Activated CD4-positive, alpha-beta memory T cell treated with anti-CD3 and anti-CD28 coated beads, Interleukin-2, amount 10 ng/mL, durations not matched to agents 7 days and 5 days (primary cell): ENCODE measurements at regions not wholly inside any gene's neighbourhood (a gene's known extent, or its start where the extent isn't known, plus 50 kb on each side); places are given as distances from the start of the nearest gene placed in this dataset.
"Not testable (repeated sequence)": the region's sequence is repeated elsewhere in the genome, so short reads cannot be mapped to it uniquely, and the experiment has no call there.

Experiments used
- CTCF ChIA-PET: fragments of 350-600 bp; sonication (Branson Sonifier 250); formaldehyde crosslinking; loops from one replicate; lab custom pipeline; 2021; ENCODE audit warnings: antibody characterized with exemption, inconsistent platforms; lab: Charles Lee
- POLR2A ChIA-PET: fragments of 350-600 bp; sonication (Branson Sonifier 250); formaldehyde crosslinking; loops from one replicate; lab custom pipeline; 2021; ENCODE audit warnings: antibody characterized with exemption; lab: Charles Lee
- DNase-seq: peaks from one replicate; pipeline ENCODE4 v3.0.0-alpha.2; 2020
- H3K27ac Mint-ChIP-seq: one replicate; pipeline ENCODE4 v1.8.0; 2021; ENCODE audit warnings: mild to moderate bottlenecking, mixed read lengths
- H3K27me3 Mint-ChIP-seq: one replicate; pipeline ENCODE4 v1.8.0; 2021; ENCODE audit warnings: mixed read lengths
- H3K36me3 Mint-ChIP-seq: one replicate; pipeline ENCODE4 v1.8.0; 2021; ENCODE audit warnings: low read depth, mixed read lengths
- H3K4me1 Mint-ChIP-seq: one replicate; pipeline ENCODE4 v1.8.0; 2021; ENCODE audit warnings: mixed read lengths
- H3K4me3 Mint-ChIP-seq: one replicate; pipeline ENCODE4 v1.8.0; 2021; ENCODE audit warnings: mild to moderate bottlenecking, mixed read lengths
- H3K9me3 Mint-ChIP-seq: one replicate; pipeline ENCODE4 v1.8.0; 2021; ENCODE audit warnings: mixed read lengths

- H3K4me1 Mint-ChIP-seq, result no peaks in the 10 kb centered on the region
- CTCF ChIA-PET, result no interaction called here
- POLR2A ChIA-PET, result no interaction called here
- H3K4me3 Mint-ChIP-seq, result no peak overlapping the region
- H3K27ac Mint-ChIP-seq, result no peak overlapping the region
- H3K27me3 Mint-ChIP-seq, result no peaks in the 10 kb centered on the region
- no peaks in the 10 kb centered on the region for H3K36me3 Mint-ChIP-seq
- DNase-seq, result no peak
- H3K9me3 Mint-ChIP-seq, result peaks cover 9% of the 10 kb centered on the region
Observed at GRCh38 chr10:106296750-106297392, 867.6 kb downstream of the SORCS1 start.

- H3K9me3 Mint-ChIP-seq, result peaks cover 15% of the 10 kb centered on the region
- no peaks in the 10 kb centered on the region for H3K36me3 Mint-ChIP-seq
- DNase-seq, result no peak
- H3K27ac Mint-ChIP-seq, result no peak overlapping the region
- ChIA-PET CTCF (no interaction called here), POLR2A (no interaction called here)
- no peaks in the 10 kb centered on the region for H3K4me1 Mint-ChIP-seq
- H3K4me3 Mint-ChIP-seq, result no peak overlapping the region
- H3K27me3 Mint-ChIP-seq, result no peaks in the 10 kb centered on the region
Observed at GRCh38 chr10:106284802-106285587, 879.5 kb downstream of the SORCS1 start.

- Mint-ChIP-seq H3K27ac (no peak overlapping the region), H3K4me1 (no peaks in the 10 kb centered on the region), H3K36me3 (no peaks in the 10 kb centered on the region), H3K4me3 (no peak overlapping the region), H3K27me3 (no peaks in the 10 kb centered on the region), H3K9me3 (peaks cover 13% of the 10 kb centered on the region)
- POLR2A ChIA-PET, result no interaction called here
- DNase-seq, result no peak
- CTCF ChIA-PET, result no interaction called here
Observed at GRCh38 chr10:106280896-106281460, 883.5 kb downstream of the SORCS1 start.

- CTCF ChIA-PET, result no interaction called here
- no peaks in the 10 kb centered on the region for H3K27me3 Mint-ChIP-seq
- peaks cover 16% of the 10 kb centered on the region for H3K9me3 Mint-ChIP-seq
- no peak overlapping the region for H3K4me3 Mint-ChIP-seq
- no peaks in the 10 kb centered on the region for H3K36me3 Mint-ChIP-seq
- H3K27ac Mint-ChIP-seq, result no peak overlapping the region
- POLR2A ChIA-PET, result no interaction called here
- H3K4me1 Mint-ChIP-seq, result no peaks in the 10 kb centered on the region
- DNase-seq, result no peak
Observed at GRCh38 chr10:106278383-106278782, 886.1 kb downstream of the SORCS1 start.

- CTCF ChIA-PET, result no interaction called here
Observed at GRCh38 chr10:106271237-106271636, 893.3 kb downstream of the SORCS1 start.

GRCh38 chr10:106268000-106268399 is 896.5 kb downstream of the SORCS1 start:
- H3K36me3 Mint-ChIP-seq, result no peaks in the 10 kb centered on the region
- no peak overlapping the region for H3K4me3 Mint-ChIP-seq
- ChIA-PET CTCF (no interaction called here), POLR2A (no interaction called here)
- DNase-seq, result no peak
- no peaks in the 10 kb centered on the region for H3K27me3 Mint-ChIP-seq
- no peaks in the 10 kb centered on the region for H3K4me1 Mint-ChIP-seq
- H3K27ac Mint-ChIP-seq, result no peak overlapping the region
- peaks cover 15% of the 10 kb centered on the region for H3K9me3 Mint-ChIP-seq

More at GRCh38 chr10:106271237-106271636, 893.3 kb downstream of the SORCS1 start:
- H3K4me3 Mint-ChIP-seq, result no peak overlapping the region
- no peaks in the 10 kb centered on the region for H3K27me3 Mint-ChIP-seq
- POLR2A ChIA-PET, result no interaction called here
- no peaks in the 10 kb centered on the region for H3K4me1 Mint-ChIP-seq
- peaks cover 22% of the 10 kb centered on the region for H3K9me3 Mint-ChIP-seq
- no peak for DNase-seq
- no peak overlapping the region for H3K27ac Mint-ChIP-seq
- no peaks in the 10 kb centered on the region for H3K36me3 Mint-ChIP-seq

GRCh38 chr10:106267591-106267990 is 896.9 kb downstream of the SORCS1 start:
- ChIA-PET CTCF (no interaction called here), POLR2A (no interaction called here)
- Mint-ChIP-seq H3K36me3 (no peaks in the 10 kb centered on the region), H3K4me3 (no peak overlapping the region), H3K4me1 (no peaks in the 10 kb centered on the region), H3K9me3 (peaks cover 12% of the 10 kb centered on the region), H3K27me3 (no peaks in the 10 kb centered on the region), H3K27ac (no peak overlapping the region)
- no peak for DNase-seq

GRCh38 chr10:106257432-106257831 is 907.1 kb downstream of the SORCS1 start:
- H3K27me3 Mint-ChIP-seq, POLR2A ChIA-PET, H3K9me3 Mint-ChIP-seq, H3K36me3 Mint-ChIP-seq, H3K4me1 Mint-ChIP-seq, DNase-seq, H3K4me3 Mint-ChIP-seq, H3K27ac Mint-ChIP-seq, CTCF ChIA-PET: not testable (repeated sequence)

- no peak overlapping the region for H3K27ac Mint-ChIP-seq
Observed at GRCh38 chr10:106255111-106255678, 909.3 kb downstream of the SORCS1 start.

GRCh38 chr10:106254071-106254470 is 910.4 kb downstream of the SORCS1 start:
- H3K4me3 Mint-ChIP-seq, result no peak overlapping the region
- no peak overlapping the region for H3K27ac Mint-ChIP-seq
- no peaks in the 10 kb centered on the region for H3K4me1 Mint-ChIP-seq
- peaks cover 5% of the 10 kb centered on the region for H3K9me3 Mint-ChIP-seq
- H3K27me3 Mint-ChIP-seq, result no peaks in the 10 kb centered on the region
- ChIA-PET POLR2A (no interaction called here), CTCF (no interaction called here)
- no peak for DNase-seq
- no peaks in the 10 kb centered on the region for H3K36me3 Mint-ChIP-seq

More at GRCh38 chr10:106255111-106255678, 909.3 kb downstream of the SORCS1 start:
- Mint-ChIP-seq H3K4me1 (no peaks in the 10 kb centered on the region), H3K36me3 (no peaks in the 10 kb centered on the region), H3K4me3 (no peak overlapping the region), H3K27me3 (no peaks in the 10 kb centered on the region), H3K9me3 (peaks cover 5% of the 10 kb centered on the region)
- ChIA-PET CTCF (no interaction called here), POLR2A (no interaction called here)
- no peak for DNase-seq

- CTCF ChIA-PET, result no interaction called here
- POLR2A ChIA-PET, result no interaction called here
Observed at GRCh38 chr10:106252541-106252940, 912.0 kb downstream of the SORCS1 start.

GRCh38 chr10:106251573-106251972 is 912.9 kb downstream of the SORCS1 start:
- peaks cover 5% of the 10 kb centered on the region for H3K9me3 Mint-ChIP-seq
- no peak for DNase-seq
- H3K4me3 Mint-ChIP-seq, result no peak overlapping the region
- no peaks in the 10 kb centered on the region for H3K36me3 Mint-ChIP-seq
- no peaks in the 10 kb centered on the region for H3K4me1 Mint-ChIP-seq
- no peaks in the 10 kb centered on the region for H3K27me3 Mint-ChIP-seq
- CTCF ChIA-PET, result no interaction called here
- H3K27ac Mint-ChIP-seq, result no peak overlapping the region
- POLR2A ChIA-PET, result no interaction called here

More at GRCh38 chr10:106252541-106252940, 912.0 kb downstream of the SORCS1 start:
- Mint-ChIP-seq H3K27ac (no peak overlapping the region), H3K4me3 (no peak overlapping the region), H3K4me1 (no peaks in the 10 kb centered on the region), H3K27me3 (no peaks in the 10 kb centered on the region), H3K9me3 (peaks cover 5% of the 10 kb centered on the region), H3K36me3 (no peaks in the 10 kb centered on the region)
- no peak for DNase-seq

- ChIA-PET CTCF (no interaction called here), POLR2A (no interaction called here)
- Mint-ChIP-seq H3K27me3 (no peaks in the 10 kb centered on the region), H3K4me1 (no peaks in the 10 kb centered on the region), H3K27ac (no peak overlapping the region), H3K36me3 (no peaks in the 10 kb centered on the region), H3K9me3 (peaks cover 5% of the 10 kb centered on the region), H3K4me3 (no peak overlapping the region)
- DNase-seq, result no peak
Observed at GRCh38 chr10:106242301-106242700, 922.2 kb downstream of the SORCS1 start.
